ENCODE measurements at regions not wholly inside any gene's neighbourhood (a gene's known extent, or its start where the extent isn't known, plus 50 kb on each side); places are given as distances from the start of the nearest gene placed in this dataset.

DNA sequence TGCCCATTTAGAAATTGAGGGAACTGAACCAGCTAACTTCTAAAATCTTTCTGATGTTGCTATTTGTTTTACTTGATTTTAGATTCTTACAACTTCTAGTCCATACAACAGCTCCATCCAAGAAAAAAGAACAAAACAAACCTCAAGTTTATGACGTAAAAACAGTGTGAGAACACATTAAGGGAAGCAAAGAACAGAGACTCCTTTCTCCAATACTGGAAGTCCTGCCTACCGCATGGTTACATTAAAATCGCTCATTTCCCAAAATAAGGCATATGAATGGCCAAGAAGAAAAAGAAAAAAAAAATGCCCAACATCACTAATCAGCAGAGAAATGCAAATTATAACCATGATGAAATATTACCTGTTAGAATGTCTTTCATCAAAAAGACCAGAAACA lies 110.0 kb downstream of the TRIB2 start:
- TF ChIP-seq, protein P1, sequence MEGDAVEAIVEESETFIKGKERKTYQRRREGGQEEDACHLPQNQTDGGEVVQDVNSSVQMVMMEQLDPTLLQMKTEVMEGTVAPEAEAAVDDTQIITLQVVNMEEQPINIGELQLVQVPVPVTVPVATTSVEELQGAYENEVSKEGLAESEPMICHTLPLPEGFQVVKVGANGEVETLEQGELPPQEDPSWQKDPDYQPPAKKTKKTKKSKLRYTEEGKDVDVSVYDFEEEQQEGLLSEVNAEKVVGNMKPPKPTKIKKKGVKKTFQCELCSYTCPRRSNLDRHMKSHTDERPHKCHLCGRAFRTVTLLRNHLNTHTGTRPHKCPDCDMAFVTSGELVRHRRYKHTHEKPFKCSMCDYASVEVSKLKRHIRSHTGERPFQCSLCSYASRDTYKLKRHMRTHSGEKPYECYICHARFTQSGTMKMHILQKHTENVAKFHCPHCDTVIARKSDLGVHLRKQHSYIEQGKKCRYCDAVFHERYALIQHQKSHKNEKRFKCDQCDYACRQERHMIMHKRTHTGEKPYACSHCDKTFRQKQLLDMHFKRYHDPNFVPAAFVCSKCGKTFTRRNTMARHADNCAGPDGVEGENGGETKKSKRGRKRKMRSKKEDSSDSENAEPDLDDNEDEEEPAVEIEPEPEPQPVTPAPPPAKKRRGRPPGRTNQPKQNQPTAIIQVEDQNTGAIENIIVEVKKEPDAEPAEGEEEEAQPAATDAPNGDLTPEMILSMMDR (IDR thresholded peaks at IDR 0.05; ENCODE audit: control extremely low read depth in 1 of 3, insufficient read depth in 1 of 3, low read depth in 1 of 3, low read length in 3 of 3), result no peak
- TF ChIP-seq POLR2A (IDR thresholded peaks at IDR 0.05; ENCODE audit: control extremely low read depth in 1 of 2, low read depth in 2 of 2, low read length in 2 of 2), result no peak

All from H1 (cell line).